Rectal smooth muscle tissue (tissue), 1 donor: ENCODE measurements at regions not wholly inside any gene's neighbourhood (a gene's known extent, or its start where the extent isn't known, plus 50 kb on each side); places are given as distances from the start of the nearest gene placed in this dataset.
"Not testable (repeated sequence)": the region's sequence is repeated elsewhere in the genome, so short reads cannot be mapped to it uniquely, and the experiment has no call there.

ENCODE experiments used
- H3K27ac ChIP-seq: one replicate; pipeline ENCODE4 v1.7.0; 2013; ENCODE audit warnings: low read depth, low read length, inconsistent platforms
- H3K27me3 ChIP-seq: one replicate; pipeline ENCODE4 v1.7.0; 2013; ENCODE audit warnings: low read length; ENCODE audit not compliant: control insufficient read depth, insufficient read depth
- H3K36me3 ChIP-seq: one replicate; pipeline ENCODE4 v1.7.0; 2013; ENCODE audit warnings: low read length; ENCODE audit not compliant: control insufficient read depth, insufficient read depth
- H3K4me1 ChIP-seq: one replicate; pipeline ENCODE4 v1.7.0; 2013; ENCODE audit warnings: low read length; ENCODE audit not compliant: control insufficient read depth, insufficient read depth
- H3K4me3 ChIP-seq: one replicate; pipeline ENCODE4 v1.7.0; 2013; ENCODE audit warnings: low read length
- H3K9ac ChIP-seq: one replicate; pipeline ENCODE4 v1.7.0; 2013; ENCODE audit warnings: low read length

- not testable (repeated sequence) for H3K27me3 ChIP-seq, H3K4me1 ChIP-seq, H3K9ac ChIP-seq, H3K27ac ChIP-seq, H3K36me3 ChIP-seq, H3K4me3 ChIP-seq
Measured at GRCh38 chr5:114148728-114149127, 213.1 kb upstream of the KCNN2 start.

GRCh38 chr5:114152656-114153360 is 209.1 kb upstream of the KCNN2 start:
- Histone ChIP-seq H3K4me3 (no peak overlapping the region), H3K4me1 (no peaks in the 10 kb centered on the region), H3K36me3 (no peaks in the 10 kb centered on the region)

GRCh38 chr5:114153392-114153791 is 208.5 kb upstream of the KCNN2 start:
- H3K9ac ChIP-seq, result no peak overlapping the region

More at GRCh38 chr5:114152656-114153360, 209.1 kb upstream of the KCNN2 start:
- Histone ChIP-seq H3K27me3 (no peaks in the 10 kb centered on the region), H3K9ac (no peak overlapping the region), H3K27ac (no peak overlapping the region)

GRCh38 chr5:114153833-114154232 is 208.0 kb upstream of the KCNN2 start:
- Histone ChIP-seq H3K4me1 (no peaks in the 10 kb centered on the region), H3K36me3 (no peaks in the 10 kb centered on the region), H3K27me3 (no peaks in the 10 kb centered on the region)

More at GRCh38 chr5:114153392-114153791, 208.5 kb upstream of the KCNN2 start:
- Histone ChIP-seq H3K4me1 (no peaks in the 10 kb centered on the region), H3K36me3 (no peaks in the 10 kb centered on the region), H3K4me3 (no peak overlapping the region), H3K27ac (no peak overlapping the region), H3K27me3 (no peaks in the 10 kb centered on the region)

GRCh38 chr5:114166081-114166480 is 195.8 kb upstream of the KCNN2 start:
- H3K36me3 ChIP-seq, result no peaks in the 10 kb centered on the region
- H3K27me3 ChIP-seq, result no peaks in the 10 kb centered on the region
- H3K4me1 ChIP-seq, result no peaks in the 10 kb centered on the region
- H3K27ac ChIP-seq, result no peak overlapping the region
- H3K4me3 ChIP-seq, result no peak overlapping the region
- H3K9ac ChIP-seq, result no peak overlapping the region

More at GRCh38 chr5:114153833-114154232, 208.0 kb upstream of the KCNN2 start:
- Histone ChIP-seq H3K27ac (no peak overlapping the region), H3K4me3 (no peak overlapping the region), H3K9ac (no peak overlapping the region)

GRCh38 chr5:114174131-114174530 is 187.7 kb upstream of the KCNN2 start:
- no peak overlapping the region for H3K9ac ChIP-seq

GRCh38 chr5:114174837-114175236 is 187.0 kb upstream of the KCNN2 start:
- Histone ChIP-seq H3K9ac (no peak overlapping the region), H3K27me3 (no peaks in the 10 kb centered on the region), H3K4me3 (no peak overlapping the region), H3K4me1 (no peaks in the 10 kb centered on the region), H3K27ac (no peak overlapping the region), H3K36me3 (no peaks in the 10 kb centered on the region)

More at GRCh38 chr5:114174131-114174530, 187.7 kb upstream of the KCNN2 start:
- Histone ChIP-seq H3K27ac (no peak overlapping the region), H3K4me3 (no peak overlapping the region), H3K36me3 (no peaks in the 10 kb centered on the region), H3K4me1 (no peaks in the 10 kb centered on the region), H3K27me3 (no peaks in the 10 kb centered on the region)

- Histone ChIP-seq H3K4me3 (no peak overlapping the region), H3K9ac (no peak overlapping the region), H3K27me3 (no peaks in the 10 kb centered on the region), H3K4me1 (no peaks in the 10 kb centered on the region), H3K36me3 (no peaks in the 10 kb centered on the region), H3K27ac (no peak overlapping the region)
Measured at GRCh38 chr5:114176356-114176755, 185.5 kb upstream of the KCNN2 start.

GRCh38 chr5:114179134-114179533 is 182.7 kb upstream of the KCNN2 start:
- H3K27ac ChIP-seq, result no peak overlapping the region

GRCh38 chr5:114184006-114184405 is 177.9 kb upstream of the KCNN2 start:
- Histone ChIP-seq H3K9ac (no peak overlapping the region), H3K27ac (no peak overlapping the region), H3K4me3 (no peak overlapping the region), H3K4me1 (no peaks in the 10 kb centered on the region), H3K27me3 (no peaks in the 10 kb centered on the region), H3K36me3 (no peaks in the 10 kb centered on the region)

More at GRCh38 chr5:114179134-114179533, 182.7 kb upstream of the KCNN2 start:
- no peaks in the 10 kb centered on the region for H3K4me1 ChIP-seq
- no peaks in the 10 kb centered on the region for H3K36me3 ChIP-seq
- H3K9ac ChIP-seq, result no peak overlapping the region
- no peaks in the 10 kb centered on the region for H3K27me3 ChIP-seq
- no peak overlapping the region for H3K4me3 ChIP-seq

GRCh38 chr5:114185274-114185673 is 176.6 kb upstream of the KCNN2 start:
- Histone ChIP-seq H3K4me3 (no peak overlapping the region), H3K36me3 (no peaks in the 10 kb centered on the region), H3K27ac (no peak overlapping the region), H3K27me3 (no peaks in the 10 kb centered on the region), H3K9ac (no peak overlapping the region), H3K4me1 (no peaks in the 10 kb centered on the region)

GRCh38 chr5:114191441-114191840 is 170.4 kb upstream of the KCNN2 start:
- no peaks in the 10 kb centered on the region for H3K4me1 ChIP-seq
- no peaks in the 10 kb centered on the region for H3K36me3 ChIP-seq
- H3K27me3 ChIP-seq, result no peaks in the 10 kb centered on the region
- H3K9ac ChIP-seq, result no peak overlapping the region
- no peak overlapping the region for H3K4me3 ChIP-seq
- H3K27ac ChIP-seq, result no peak overlapping the region

GRCh38 chr5:114192108-114192507 is 169.8 kb upstream of the KCNN2 start:
- Histone ChIP-seq H3K9ac (no peak overlapping the region), H3K36me3 (no peaks in the 10 kb centered on the region), H3K27me3 (no peaks in the 10 kb centered on the region), H3K4me3 (no peak overlapping the region), H3K27ac (no peak overlapping the region), H3K4me1 (no peaks in the 10 kb centered on the region)
